Ammon's horn (tissue), 1 donor: ENCODE measurements at regions not wholly inside any gene's neighbourhood (a gene's known extent, or its start where the extent isn't known, plus 50 kb on each side); places are given as distances from the start of the nearest gene placed in this dataset.
"Not testable (repeated sequence)": the region's sequence is repeated elsewhere in the genome, so short reads cannot be mapped to it uniquely, and the experiment has no call there.

Experiments
- DNase-seq: peaks from one replicate; pipeline ENCODE4 v3.0.0-alpha.2; 2016; ENCODE audit warnings: low spot score

- DNase-seq, result no peak
Measured at GRCh38 chr6:92132957-92133356, 1286.4 kb downstream of the EPHA7 start.

DNA sequence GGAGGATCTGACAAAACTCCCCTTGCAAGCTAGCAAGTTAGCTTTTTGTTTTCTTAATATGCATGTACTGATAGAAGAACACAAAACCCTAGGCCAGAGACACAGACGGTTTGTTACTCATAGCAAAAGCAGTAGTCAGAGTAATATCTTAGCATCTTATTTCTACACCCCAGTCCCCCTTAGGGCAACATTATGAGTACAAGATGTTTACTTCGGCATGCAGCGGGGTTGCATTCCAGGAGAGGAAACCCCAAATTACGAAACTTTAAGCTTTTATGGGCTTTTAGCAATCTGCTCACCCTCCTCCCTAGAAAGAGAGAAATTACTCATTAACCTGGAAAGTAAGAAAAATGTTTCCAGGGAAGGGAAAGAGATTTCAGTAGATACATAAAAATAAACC is 1286.9 kb downstream of the EPHA7 start:
- DNase-seq, result no peak

GRCh38 chr6:92130944-92131343 is 1288.4 kb downstream of the EPHA7 start:
- no peak for DNase-seq

DNA sequence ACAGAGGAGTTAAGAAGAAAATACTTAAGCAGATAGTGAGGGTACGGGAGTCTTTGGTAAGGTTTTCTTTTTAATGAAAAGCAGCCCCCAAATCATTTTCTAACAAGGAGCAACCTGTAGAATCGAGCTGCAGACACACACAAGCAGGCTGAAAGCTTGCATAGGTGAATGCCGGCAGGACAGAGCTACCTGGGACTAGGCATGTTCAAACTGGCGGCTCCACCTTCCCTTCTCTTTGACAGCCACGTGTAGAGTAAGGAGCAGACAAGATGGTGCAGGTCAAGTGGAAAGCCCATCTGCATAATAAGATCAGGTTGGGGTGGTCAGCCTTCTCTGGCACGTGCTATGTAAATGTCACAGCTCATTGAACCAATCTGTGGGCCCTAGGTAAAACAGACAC is 1292.4 kb downstream of the EPHA7 start:
- DNase-seq, result no peak

DNA sequence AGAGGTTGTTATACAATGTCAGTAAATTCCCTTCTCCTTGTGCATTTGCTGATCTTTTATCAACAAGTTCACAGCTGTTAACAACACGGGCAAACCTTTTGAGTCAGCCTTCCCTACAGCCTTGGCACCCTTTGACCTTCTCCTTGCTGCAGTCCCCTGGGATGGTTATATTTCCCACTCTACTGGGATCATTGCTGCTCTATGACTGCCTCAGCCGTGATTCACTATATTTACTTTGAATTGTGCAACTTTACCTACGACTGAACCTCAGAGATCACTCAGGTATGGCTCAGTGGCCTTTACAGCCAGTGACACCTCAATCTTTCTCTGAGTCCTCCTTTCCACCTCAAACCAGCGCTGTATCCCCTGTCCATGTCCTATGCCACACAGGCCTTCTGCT is 1293.3 kb downstream of the EPHA7 start:
- no peak for DNase-seq

GRCh38 chr6:92125681-92126080 is 1293.7 kb downstream of the EPHA7 start:
- no peak for DNase-seq

GRCh38 chr6:92124200-92124651 is 1295.1 kb downstream of the EPHA7 start:
- DNase-seq, result peak; percentile 11

DNA sequence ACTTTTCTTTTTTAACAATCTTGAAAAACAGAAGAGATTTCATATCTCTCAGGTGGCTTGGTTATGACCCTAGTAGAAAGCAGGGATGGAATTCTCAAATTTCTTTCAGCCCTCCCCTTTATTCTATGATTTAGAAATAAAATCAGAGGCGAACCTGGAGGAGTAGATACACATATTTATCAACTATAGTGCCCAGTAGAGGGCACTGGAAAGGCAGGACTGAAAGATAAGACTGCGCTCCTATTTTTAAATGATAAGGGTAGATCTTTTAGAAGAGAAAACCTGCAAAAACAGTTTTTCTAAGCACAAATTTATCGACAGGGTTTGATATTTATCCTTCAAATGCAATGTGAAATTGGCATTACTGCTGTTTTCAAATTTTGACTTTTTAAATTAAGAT is 1296.6 kb downstream of the EPHA7 start:
- DNase-seq, result peak; percentile 23

DNA sequence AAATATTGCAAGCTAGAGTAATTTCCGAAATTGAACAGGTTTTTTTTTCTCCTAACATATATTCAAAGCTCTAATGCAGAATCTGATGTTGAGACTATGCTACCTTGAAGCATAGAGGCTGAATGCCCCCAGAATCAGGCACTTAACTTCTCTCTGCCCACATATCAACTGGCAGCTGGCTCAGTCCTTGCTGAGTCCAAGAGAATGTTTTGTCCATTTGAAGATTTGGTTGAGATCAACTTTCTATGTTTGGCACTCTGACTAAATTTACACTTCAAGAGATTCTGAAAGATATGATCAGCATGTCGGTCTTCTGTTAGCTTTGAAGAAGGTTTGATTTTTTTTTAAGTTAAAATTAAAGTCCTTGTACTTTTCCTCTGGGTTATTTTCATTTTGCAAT is 1298.1 kb downstream of the EPHA7 start:
- DNase-seq, result no peak

- DNase-seq, result no peak
Measured at GRCh38 chr6:92117800-92118199, 1301.6 kb downstream of the EPHA7 start.

- peak; percentile 25 for DNase-seq
Measured at GRCh38 chr6:92114797-92115196, 1304.6 kb downstream of the EPHA7 start.

- DNase-seq, result no peak
Measured at GRCh38 chr6:92114091-92114675, 1305.2 kb downstream of the EPHA7 start.

DNA sequence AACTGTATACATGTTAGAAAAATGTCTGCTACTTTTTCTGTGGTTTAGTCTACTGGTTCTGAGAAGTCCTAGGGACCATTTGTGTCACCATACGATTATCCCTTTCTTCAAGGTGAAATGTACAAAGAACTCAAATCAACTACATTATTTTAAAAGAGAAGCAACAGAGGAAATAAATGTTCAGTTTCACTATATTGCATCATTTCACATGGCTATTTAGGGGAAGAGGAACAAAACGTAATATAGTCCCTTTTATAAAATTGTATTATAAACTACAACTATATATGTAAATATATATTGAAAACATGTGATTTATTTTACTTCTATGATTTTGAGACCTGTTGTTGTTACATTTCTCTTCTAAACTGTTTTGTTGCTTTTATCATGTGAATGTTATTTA is 1308.0 kb downstream of the EPHA7 start:
- DNase-seq, result no peak

- DNase-seq, result no peak
Measured at GRCh38 chr6:92110403-92110802, 1309.0 kb downstream of the EPHA7 start.

- no peak for DNase-seq
Measured at GRCh38 chr6:92109956-92110355, 1309.4 kb downstream of the EPHA7 start.

DNA sequence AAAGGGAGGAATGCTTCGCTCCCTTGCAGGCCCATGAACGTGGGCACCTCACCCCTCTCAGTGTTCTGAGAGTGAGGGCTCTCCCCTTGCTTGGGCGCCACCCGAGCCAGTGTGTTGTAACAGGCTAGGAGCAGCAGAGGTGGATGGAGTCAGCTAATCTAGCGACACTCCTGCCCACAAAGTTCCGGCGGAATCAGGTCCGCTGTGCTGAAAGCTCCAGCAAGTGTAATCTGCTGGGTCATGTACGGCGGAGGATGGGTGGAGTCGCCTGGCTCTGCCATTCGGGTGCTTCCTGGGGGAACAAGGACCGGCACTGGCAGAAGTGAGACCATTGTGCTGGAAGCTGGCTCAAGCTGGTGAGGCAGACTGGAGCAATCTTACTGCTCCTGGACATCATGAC is 1310.1 kb downstream of the EPHA7 start:
- DNase-seq, result no peak

GRCh38 chr6:92086750-92087149 is 1332.6 kb downstream of the EPHA7 start:
- no peak for DNase-seq

- DNase-seq, result not testable (repeated sequence)
Measured at GRCh38 chr6:92083914-92084313, 1335.4 kb downstream of the EPHA7 start.

DNA sequence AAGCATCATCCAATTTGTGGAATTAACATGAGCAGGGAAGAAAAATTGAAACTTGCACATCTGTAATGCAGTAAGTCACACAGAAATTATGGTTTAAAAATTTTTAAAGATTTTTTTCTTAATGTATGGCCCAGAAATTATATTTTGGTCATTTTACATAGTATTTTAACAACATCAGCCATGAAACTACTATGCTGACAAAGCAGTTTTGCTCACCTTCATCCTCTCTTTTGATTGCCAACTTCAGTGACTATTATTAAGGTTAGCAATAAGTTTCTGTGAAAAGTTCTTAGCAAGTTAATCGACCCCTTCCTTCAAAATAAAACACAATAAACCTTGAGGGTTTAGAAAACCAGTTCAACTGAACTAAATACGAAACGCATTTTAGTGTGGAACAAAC is 1347.0 kb downstream of the EPHA7 start:
- DNase-seq, result no peak

DNA sequence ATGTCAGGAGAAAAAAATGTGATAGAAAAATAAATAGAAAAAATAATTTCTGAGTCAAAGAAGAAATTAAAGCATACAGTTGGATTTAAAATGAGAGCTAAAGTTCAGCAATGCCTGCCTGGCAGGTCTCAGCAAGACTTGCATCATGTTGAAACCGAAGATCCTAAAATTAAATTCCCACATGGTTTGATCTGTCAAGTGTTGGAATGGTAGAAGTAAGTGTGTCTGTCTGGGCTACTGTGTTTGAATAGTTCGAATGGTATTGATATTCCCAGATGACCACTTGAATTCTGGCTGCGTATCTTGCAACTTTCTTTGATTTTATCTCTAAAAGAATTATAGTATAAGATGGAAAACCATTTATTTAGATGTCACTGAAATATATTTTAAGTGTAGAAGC is 1349.6 kb downstream of the EPHA7 start:
- DNase-seq, result no peak

GRCh38 chr6:92052513-92052912 is 1366.8 kb downstream of the EPHA7 start:
- DNase-seq, result no peak

DNA sequence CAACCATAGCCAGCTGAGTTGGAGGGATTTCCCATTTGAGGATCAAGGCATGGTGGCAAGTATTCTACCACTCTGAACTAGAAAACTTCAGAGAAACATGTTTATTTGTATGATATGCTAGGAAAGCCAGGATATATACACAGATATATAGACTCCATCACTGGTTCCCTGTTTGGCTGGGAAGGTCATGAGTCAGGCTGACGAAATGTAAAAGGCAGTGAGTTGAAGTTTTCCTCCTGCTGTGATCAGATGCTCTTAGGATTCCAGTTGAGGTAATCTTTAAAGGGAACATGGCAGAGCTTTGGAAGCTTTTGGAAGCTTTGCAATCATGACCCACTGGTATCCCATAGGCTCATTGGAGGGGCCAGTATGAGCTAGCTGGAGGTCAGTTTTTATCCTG is 1369.1 kb downstream of the EPHA7 start:
- no peak for DNase-seq

DNA sequence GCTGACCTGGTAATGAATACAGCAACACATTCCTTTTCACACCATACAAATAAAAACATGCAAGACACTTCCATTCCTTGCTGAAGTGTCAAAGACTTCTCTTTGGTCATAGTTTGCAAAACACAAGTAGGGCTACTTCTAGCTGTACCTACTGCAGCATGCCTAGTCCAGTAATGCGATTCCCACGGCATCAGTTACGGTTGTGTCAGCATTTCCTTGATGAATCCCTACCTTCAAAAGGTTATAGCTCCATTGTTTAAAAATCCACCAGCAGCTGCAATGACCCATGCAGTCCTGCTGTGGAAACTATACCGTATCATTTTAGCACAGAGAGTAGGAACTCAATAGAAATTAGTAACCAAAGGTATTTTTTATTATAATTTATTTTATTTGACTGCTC is 1371.5 kb downstream of the EPHA7 start:
- no peak for DNase-seq

GRCh38 chr6:92047152-92047850 is 1372.1 kb downstream of the EPHA7 start:
- DNase-seq, result no peak
